ENCODE measurements at regions not wholly inside any gene's neighbourhood (a gene's known extent, or its start where the extent isn't known, plus 50 kb on each side); places are given as distances from the start of the nearest gene placed in this dataset.
"Not testable (repeated sequence)": the region's sequence is repeated elsewhere in the genome, so short reads cannot be mapped to it uniquely, and the experiment has no call there.

DNA sequence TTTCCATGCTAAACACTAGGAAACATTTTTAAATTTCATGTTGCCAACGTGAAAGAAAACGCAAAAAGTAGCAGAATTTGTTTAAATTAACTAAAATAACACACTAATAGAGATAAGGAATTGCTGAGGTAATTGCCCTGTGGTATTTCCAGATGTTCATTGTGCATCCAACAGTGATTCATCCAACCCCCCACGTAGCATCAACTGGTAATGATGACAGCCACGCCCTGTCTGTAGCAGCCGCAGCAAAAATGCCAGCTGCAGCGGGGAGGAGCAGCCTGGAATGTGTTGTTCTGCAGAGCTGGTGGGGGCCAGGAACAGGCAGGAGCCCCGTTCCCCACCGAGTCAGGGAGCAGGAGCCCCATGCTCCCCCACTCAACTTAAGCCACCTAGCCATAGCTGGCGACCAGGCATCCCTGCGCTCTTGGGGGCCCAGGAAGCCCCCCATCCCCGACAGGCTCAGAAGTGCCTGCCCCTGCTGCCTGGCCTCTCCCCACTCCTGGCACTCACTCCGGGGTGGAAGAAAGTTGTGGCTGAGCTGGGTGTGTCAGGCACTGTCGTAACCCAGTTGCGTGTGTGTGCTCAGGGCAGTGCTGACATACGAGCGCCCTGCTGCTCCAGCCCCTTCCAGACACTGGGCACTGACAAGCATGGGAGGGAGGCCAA, 695.1 kb upstream of the ACVR2A start:
- TF ChIP-seq, protein P1, sequence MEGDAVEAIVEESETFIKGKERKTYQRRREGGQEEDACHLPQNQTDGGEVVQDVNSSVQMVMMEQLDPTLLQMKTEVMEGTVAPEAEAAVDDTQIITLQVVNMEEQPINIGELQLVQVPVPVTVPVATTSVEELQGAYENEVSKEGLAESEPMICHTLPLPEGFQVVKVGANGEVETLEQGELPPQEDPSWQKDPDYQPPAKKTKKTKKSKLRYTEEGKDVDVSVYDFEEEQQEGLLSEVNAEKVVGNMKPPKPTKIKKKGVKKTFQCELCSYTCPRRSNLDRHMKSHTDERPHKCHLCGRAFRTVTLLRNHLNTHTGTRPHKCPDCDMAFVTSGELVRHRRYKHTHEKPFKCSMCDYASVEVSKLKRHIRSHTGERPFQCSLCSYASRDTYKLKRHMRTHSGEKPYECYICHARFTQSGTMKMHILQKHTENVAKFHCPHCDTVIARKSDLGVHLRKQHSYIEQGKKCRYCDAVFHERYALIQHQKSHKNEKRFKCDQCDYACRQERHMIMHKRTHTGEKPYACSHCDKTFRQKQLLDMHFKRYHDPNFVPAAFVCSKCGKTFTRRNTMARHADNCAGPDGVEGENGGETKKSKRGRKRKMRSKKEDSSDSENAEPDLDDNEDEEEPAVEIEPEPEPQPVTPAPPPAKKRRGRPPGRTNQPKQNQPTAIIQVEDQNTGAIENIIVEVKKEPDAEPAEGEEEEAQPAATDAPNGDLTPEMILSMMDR (conservative IDR thresholded peaks at IDR 0.05; ENCODE audit: low read depth, low read length): no peak
- DNase-seq (ENCODE audit: low read depth): no peak

DNA sequence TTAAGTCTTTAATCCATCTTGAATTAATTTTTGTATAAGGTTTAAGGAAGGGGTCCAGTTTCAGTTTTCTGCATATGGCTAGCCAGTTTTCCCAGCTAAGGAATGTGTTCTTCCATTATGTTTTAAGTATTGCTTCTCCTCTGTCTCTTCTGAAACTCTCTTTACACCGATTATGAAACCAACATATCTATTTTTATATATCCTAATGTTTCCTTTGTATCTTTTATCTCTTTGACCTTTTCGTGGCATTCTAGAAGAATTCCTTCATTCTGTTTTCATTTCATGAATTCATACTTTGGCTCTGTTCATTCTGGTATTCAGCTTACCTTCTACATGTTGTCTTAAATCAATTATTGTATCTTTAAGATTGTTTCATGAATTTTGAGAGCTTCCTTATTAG, 697.0 kb upstream of the ACVR2A start:
- no peak for DNase-seq (ENCODE audit: low read depth)
- H3K4me3 ChIP-seq (ENCODE audit: low read length): no peak overlapping the region
- TF ChIP-seq, protein P1 (conservative IDR thresholded peaks at IDR 0.05; ENCODE audit: low read depth, low read length): no peak

More for the DNA sequence above, 695.1 kb upstream of the ACVR2A start:
- no peak overlapping the region for H3K4me3 ChIP-seq (ENCODE audit: low read length)

DNA sequence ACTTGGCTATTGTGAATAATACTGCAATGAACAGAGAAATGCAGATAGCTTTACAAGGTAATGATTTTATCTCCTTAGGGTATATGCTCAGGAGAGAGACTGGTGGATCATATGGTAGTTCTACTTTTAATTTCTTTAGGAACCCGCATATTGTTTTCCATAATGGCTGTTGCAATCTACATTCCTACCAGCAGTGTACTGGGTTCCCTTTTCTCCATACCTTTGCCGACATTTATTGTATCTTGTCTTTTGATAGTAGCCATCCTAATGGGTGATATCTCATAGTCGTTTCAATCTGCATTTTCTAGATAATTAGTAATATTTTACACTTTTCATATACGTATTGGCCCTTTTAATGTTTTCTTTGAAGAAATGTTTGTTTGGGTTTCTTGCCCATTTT, 702.9 kb upstream of the ACVR2A start:
- no peak for DNase-seq (ENCODE audit: low read depth)
- no peak overlapping the region for H3K4me3 ChIP-seq (ENCODE audit: low read length)
- TF ChIP-seq, protein P1 (conservative IDR thresholded peaks at IDR 0.05; ENCODE audit: low read depth, low read length): peak; percentile 33

DNA sequence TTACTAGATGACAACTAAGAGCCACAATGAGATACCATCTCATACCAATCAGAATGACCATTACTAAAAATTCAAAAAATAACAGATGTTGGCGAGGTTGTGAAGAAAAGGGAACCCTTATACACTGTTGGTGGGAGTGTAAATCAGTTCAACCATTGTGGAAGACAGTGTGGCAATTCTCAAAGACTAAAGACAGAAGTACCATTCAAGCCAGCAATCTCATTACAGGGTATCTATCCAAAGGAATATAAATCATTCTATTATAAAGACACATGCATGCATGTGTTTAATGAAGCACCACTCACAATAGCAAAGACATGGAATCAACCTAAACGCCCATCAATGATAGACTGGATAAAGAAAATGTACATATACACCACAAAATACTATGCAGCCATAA, 705.1 kb upstream of the ACVR2A start:
- DNase-seq (ENCODE audit: low read depth); H3K4me3 ChIP-seq (ENCODE audit: low read length): not testable (repeated sequence)

DNA sequence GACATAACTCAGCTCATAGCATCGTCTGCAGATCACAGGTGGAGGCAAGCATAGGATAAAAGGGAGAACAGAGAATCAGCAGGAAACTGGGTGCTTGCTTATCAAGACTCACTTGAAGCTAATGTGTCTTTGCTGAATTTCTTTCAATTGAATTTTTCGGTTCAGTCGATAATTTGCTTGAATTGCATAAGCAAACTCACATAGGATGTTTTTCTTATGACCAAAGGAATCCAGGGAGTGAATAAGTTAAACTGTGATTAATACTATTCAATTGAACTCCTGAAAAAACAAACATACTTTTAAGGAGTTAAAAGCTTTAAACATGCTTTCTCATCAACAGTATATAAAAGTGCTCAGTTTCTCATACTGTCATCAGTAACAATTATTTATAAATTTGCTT, 707.1 kb upstream of the ACVR2A start:
- H3K4me3 ChIP-seq (ENCODE audit: low read length): no peak overlapping the region
- TF ChIP-seq, protein P1 (conservative IDR thresholded peaks at IDR 0.05; ENCODE audit: low read depth, low read length): no peak

DNA sequence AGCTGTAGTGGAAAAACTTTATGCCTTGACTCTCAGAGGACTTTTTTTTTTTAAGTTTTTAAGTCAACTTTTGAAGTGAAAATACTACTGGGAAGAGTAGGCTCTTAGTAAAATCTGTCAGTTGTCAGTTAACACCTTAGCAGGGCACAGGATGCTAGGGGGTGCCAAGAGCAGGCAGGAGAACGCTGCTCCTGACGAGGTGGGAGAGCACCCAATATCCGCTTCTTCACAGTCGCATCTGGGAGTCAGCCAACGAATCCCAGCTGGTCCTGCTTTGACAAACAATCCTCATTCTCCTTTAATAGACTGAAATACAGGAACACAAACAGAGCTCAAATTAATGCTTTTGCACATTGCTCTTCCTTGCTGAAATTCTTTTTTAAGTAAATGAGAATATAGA, 709.5 kb upstream of the ACVR2A start:
- no peak overlapping the region for H3K4me3 ChIP-seq (ENCODE audit: low read length)
- TF ChIP-seq, protein P1 (conservative IDR thresholded peaks at IDR 0.05; ENCODE audit: low read depth, low read length): no peak
- no peak for DNase-seq (ENCODE audit: low read depth)

More for the DNA sequence above, 707.1 kb upstream of the ACVR2A start:
- DNase-seq (ENCODE audit: low read depth): no peak

DNA sequence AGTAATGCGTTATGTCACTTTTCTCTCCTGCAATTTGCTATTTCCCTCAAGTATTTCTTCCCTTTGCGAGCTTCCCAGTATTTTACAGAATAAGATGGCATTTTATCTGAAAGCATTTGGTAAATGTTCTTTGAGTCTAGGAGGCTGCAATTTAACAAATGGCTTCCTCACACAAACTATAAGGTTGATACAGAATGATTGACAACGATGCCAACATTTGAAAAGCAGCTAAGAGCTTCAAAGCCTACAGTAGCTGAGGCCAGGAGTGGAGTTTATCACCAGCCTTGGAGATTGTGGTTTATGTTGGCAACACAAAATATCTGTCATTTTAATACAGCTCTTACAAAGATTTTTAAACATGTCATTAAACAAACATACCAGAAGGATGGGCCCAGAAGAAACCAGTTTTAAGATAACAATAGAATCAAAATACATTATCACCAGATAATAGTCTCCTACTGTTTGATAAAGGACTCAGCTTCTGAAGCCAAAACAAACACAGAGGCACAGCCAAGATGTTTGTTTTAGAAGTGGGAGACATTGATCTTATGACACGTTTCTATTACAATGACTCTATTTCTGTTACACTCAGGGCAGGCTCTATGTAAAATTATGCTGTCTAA, 711.4 kb upstream of the ACVR2A start:
- H3K4me3 ChIP-seq (ENCODE audit: low read length): no peak overlapping the region
- TF ChIP-seq, protein P1 (conservative IDR thresholded peaks at IDR 0.05; ENCODE audit: low read depth, low read length): no peak
- DNase-seq (ENCODE audit: low read depth): no peak
